HG03095 (cell line): ENCODE measurements at regions not wholly inside any gene's neighbourhood (a gene's known extent, or its start where the extent isn't known, plus 50 kb on each side); places are given as distances from the start of the nearest gene placed in this dataset.

Experiments used
- ATAC-seq: cut with Tn5 transposase; IDR thresholded peaks from one replicate; pipeline ENCODE4 v1.9.1; 2021; ENCODE audit warnings: moderate library complexity; ENCODE audit not compliant: unreplicated experiment

DNA sequence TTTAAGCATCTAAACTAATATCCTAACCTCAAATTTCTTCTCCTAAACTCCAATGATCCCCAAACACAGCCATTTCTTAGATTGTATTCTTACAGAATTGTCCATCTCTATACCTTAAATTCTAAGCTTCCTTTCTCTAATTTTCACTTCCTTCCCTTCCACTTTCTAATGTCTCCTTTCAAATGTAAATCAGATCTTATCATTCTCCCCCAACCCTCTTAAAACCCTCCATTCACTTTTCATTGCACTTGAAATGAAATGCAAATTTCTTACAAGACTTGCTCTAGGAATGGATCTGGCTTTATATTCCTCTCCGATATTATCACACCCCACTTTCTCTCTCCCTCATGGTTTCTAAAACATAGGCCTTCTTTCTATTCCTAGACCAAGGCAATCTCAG is 534.6 kb downstream of the LMO4 start:
- ATAC-seq: no peak

DNA sequence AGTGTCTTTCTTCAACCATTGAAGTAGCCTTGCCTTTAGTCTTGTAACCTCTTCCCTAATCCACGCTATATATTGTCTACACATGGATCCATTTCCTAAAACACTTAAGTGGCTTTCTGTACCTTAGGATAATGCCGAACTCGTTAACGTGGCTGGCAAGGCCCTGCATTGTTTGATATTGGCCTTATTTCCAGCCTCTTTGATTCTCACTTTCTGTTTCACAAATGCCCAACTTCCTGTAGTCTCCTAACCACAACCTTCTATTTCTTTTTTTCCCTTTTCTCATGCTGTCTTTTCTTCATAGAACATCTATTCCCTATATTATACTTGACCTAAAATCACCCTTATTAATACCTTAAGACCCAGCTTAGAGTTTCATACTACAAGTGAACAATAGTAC is 536.0 kb downstream of the LMO4 start:
- no peak for ATAC-seq

DNA sequence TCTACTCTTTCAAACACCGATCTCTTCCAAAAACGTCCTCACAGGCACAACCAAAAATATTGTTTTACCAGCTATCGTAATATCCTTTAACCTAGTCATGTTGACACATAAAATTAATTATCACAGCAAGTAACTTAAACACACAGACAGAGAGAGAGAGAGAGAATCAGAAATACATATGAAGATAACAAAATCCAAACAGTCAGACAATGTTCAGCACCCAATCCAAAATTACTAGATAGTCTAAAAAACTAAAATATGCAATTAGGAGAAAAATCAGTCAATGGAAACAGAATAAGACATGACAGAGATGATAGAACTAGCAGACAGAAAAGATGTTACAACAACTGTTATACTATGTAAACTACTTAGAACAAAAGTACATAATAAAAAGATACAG is 537.7 kb downstream of the LMO4 start:
- no peak for ATAC-seq

DNA sequence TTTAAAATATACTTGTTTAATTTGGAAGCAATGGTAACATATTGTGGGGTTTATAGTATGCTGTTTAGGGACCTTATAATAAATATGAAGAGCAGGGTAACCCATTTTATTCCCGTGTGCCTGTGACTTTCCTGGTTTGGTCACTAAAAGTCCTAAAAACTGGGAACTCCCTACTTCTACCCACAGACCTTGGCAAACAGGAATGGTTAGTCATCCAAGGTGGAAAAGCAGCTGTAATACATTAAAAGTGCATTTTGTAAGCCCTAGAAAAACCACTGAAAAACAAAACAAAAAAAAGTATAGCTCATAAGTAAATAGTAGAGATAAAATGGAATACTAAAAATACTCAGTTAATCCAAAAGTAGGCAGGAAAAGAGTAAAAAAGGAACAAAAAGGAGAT is 538.9 kb downstream of the LMO4 start:
- no peak for ATAC-seq

DNA sequence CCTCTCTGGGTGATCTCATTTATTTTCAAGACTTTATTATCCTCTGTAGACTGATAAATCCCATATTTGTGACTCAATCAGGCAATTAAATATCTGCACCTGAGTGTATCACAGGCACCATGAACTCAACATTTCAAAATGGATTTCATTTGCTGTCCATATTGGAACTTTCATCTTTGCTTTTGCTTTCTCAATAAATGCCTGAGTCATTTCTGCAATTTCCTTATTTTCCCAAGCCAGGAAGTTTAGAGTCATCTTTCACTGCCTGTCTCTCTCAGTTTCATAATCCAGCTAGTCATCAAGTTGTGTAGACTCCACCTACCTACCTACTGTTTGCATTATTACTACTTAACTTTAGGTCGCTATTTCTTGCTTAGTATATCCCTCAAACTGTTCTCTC is 540.9 kb downstream of the LMO4 start:
- no peak for ATAC-seq

DNA sequence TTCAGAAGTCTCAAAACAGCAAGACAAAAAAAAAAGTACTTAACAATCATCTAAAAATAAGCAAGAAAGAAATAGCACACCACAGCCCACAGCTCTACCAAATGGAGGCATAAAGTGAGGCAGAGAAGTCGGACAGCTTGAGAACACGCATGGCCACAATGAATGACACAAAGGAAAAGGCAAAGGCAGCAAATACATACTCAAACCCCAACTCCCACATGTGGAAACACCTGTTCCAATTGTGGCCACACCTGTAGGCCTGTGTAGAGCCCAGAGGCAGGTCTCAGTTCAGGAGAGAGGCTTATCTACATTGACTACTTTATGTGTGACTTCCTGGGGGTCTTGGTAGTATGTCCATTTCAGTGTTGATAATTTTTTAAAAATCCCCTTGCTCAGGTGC is 543.5 kb downstream of the LMO4 start:
- peak; percentile 60 for ATAC-seq

DNA sequence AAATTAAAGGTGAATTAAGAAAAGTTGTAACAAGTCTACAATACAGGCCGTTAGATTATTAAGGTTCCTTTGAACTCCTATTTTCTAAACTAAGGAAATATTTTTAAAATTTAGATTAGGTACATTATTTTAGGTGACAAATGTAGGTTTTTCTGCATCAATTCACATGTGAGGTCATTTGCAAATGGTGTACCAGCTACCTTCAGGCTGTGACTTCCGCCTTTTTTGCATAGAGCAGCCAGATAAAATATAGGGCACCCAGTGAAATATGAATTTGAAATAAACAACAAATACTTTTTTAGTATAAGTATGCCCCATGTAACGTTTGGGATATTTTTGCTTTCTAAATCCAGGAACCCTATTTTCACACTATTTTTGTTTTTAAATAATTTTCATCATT is 544.0 kb downstream of the LMO4 start:
- ATAC-seq: no peak

DNA sequence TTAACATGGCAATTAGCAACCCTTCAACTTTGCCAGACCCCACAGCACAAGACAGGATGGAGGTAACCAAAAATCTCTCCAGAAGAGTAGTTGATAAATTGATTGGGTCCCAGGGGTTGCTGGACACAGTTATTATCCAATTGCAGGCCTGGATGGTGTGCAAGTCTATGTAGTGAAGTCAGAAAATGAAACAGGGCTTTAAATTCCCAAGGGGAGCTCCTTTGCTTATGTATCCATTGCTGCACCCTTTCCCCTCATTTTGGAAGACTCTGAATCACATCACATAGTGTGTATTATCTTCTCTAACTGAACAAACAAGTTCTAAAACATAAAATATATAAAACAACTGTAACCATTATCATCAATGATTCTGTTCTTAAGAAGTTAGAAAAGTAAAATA is 550.2 kb downstream of the LMO4 start:
- ATAC-seq: no peak

DNA sequence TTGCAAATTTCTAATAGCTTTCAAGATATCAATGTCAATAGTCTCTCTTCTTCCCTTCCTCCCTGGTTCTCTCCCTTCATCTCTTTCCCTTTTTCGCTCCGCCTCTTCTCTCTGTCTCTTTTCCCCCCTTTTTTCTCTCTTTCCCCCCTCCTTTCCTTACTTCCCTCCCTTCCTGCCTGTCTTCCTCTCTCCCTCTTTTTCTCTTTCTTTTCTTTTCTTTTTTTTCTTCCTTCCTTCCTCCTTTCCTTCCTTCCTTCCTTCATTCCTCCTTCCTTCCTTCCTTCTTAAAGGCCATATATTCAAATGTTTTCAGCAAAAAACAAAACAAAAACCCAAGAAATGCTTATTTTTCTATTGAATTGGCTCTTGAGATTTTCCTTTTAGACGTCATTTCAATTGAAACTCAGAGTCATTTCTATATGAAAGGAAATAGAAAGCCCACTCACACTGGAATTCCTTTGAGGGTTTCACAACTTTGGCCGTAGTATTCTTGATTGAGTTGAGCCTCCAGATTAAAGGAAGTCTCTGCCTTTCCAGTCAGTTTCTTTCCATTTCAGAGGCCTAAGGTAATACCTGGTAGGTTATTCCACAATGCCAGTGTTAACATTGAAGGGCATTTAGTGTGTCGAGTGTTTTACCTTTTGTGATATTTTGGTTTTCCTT is 551.5 kb downstream of the LMO4 start:
- ATAC-seq: no peak

DNA sequence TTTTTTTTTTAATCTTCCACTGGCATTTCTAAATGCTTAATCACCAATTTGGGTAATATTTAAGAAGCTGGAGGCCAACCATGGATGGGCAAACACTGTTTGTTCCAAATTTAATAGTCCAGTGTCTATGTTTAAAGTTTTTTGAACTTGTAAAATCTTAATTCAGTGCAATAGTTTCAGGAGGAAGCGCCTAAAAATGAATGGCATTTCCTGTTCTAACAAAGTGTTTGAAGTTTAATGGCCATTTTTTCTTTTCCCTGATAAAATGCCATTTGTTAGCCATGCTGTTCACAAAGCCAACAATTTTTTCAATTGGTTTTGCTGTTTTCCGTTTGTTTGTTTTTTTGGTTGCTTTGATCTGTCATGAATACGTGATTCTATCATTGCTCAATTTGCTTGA is 552.1 kb downstream of the LMO4 start:
- ATAC-seq: no peak

DNA sequence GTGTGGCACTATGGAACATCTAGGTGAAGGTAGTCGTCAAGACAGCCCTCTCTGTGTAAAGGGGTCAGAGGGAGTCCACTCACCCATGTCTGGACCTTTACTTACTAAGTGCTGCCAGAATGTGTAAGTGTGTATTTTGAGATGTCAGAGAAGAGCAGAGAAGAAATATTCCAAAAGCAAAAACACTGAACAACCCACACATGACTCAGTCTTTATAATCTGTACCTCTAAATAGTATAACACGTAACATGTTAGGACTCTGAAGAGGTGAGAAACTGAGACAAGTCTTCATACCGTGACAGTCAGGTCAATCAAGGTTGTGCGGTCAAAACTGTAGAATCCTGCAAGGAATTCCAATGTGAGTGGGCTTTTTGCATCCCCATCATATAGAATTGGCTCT is 555.2 kb downstream of the LMO4 start:
- ATAC-seq: no peak

DNA sequence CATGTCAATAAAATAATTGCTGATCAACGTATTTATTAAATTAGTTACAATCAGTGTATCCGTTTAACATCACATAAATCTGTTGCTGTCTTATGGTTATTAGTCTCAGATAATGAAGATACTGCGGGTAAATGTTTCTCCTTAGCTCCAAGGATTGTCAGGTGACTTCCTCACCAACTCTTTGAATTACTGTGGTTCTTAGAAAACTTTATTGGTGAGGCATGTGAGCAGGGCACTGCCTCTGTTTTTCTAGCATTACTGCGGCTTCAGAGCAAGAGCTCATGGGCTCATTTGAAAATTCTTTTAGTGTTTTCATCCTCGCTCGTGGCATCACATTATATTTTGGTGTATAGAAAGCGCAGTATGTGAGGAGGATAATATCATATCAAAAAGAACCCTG is 555.9 kb downstream of the LMO4 start:
- ATAC-seq: no peak

DNA sequence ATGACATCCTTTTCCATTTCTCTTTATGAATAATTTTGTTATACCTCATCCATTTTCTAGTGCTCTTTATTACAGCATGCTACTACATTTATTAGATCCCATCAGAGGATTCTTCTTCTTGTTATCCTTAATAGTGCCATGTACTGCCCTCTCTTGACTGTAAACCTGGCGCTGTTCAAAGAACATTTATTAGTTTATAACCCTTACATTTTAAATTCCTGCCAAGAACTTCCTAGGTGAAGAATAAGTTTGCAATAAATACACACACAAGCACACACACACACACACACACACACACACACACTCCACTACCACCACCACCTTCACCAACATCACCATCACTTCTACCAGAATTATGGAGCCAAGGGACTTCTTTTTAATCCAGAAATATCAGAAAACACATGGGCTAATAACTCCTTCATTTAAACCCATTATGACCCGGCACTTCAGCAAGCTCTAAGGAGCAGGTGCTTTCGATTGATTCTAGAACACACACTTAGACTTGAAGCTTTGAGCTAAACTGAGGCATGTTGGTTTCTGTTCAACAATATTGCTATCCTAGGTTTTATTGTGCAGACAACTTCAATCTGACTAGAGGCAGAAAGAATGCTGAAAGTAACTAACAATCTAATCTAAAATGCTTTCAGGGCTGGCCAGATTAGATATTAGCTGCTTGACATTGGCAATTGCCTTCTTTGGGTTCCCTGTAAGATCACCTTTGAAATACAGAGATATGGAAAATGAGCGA is 556.8 kb downstream of the LMO4 start:
- no peak for ATAC-seq

DNA sequence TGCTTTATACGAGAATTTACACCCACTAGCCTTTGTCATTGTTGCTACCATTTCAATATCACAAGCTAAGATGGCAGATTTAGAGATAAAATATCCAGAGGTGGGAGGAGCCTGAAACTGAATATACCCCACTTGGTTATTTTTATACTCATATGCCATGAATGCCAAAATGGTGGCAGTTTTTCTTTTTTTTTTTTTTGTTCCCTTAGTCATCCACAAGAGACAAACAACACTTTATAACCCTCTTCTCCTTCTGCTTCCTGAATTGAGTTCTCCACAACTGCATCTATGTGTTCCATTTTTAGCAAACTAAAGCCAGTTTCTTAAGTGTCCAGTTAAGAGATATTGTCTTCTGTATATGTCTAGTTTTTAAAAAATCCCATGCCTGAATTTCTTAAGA is 558.4 kb downstream of the LMO4 start:
- ATAC-seq: no peak

DNA sequence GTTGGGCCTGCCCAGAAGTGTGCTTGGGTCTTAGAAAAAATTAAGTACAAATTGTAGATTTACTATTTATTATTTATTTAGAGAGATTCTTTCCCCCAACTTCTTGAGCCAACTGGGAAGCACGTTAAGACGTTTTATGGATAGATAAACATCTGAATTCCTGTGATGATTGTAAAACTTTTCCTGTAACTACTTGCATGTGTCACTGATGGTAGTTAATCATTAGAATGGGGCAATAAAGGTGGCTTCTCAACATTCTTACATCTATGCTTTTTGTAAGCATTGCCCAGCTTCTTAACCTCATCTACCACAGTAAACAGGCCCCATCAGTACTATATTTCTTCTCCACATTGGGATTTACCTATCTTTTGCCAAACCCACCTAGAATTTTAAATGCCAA is 559.8 kb downstream of the LMO4 start:
- ATAC-seq: no peak

DNA sequence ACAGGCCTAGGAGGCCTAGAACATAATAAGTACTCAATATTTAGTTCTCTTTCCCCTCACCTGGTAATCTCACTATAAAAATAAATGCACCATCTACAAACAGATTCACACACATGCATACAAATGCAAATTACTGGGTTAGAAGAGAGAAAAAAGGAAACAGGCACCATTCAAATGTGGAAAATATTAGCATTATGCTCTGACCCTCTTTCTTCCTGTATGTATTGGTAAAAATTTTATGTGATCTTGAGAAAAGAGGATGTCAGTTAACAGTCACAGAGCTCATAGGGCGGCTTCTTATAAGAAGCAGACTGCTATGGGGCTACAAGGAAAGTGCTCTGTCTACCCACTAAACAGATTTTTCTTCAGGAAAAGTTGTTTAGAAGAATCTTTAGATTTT is 565.4 kb downstream of the LMO4 start:
- no peak for ATAC-seq

DNA sequence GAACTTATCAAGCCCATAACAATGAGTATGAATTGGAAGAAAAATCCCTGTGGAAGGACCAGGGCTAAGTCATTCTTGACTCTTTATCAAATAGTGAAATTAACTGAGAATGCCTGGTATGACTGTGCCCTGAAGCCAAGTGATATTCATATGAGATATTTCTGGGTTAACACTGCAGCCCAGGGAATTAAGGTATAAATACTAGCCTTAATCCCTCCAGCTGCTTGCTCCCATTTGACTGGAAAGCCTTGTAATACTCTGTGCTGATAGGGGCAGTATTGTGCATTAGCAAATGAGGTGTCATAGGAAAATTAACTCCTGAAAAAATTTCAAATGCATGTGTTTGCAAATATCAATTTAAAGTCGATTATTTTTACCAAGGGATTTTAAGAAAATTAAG is 568.8 kb downstream of the LMO4 start:
- ATAC-seq: no peak

DNA sequence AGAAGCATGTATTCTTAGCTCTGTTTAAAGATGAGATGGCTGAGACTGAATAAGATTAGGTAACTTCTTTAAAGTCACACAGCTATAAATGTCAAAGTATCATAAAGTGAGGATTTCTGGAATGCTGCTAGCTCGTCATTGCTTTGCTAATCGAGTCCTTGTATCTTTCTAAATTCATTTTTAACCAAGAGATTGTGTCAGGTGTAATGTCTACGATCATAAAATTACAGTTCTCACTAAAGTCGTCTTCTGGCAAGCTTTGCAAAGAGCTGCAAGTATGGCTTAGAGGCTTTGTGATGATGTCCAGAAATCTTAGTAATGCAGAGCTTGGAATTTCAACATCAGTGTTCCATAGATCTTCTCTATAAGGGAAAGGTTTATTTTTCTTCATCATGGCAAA is 569.8 kb downstream of the LMO4 start:
- ATAC-seq: no peak

DNA sequence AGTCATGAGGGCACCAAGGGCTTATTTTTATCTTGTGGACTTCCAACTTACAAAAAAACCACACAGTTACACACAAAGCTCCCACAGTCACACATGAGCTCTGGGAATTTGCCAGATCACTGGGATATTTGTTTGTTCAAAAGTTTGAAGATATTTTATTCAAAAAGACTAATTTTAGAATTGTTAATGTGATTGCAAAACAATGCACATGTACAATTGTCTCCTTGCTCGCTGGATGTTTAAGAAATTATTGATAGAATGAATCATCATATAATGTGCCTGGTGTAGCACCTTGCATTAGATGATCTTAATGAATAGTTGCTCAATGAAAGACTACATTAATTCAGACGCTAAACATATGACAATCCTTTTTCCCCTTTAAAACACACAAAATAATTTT is 570.3 kb downstream of the LMO4 start:
- ATAC-seq: no peak

DNA sequence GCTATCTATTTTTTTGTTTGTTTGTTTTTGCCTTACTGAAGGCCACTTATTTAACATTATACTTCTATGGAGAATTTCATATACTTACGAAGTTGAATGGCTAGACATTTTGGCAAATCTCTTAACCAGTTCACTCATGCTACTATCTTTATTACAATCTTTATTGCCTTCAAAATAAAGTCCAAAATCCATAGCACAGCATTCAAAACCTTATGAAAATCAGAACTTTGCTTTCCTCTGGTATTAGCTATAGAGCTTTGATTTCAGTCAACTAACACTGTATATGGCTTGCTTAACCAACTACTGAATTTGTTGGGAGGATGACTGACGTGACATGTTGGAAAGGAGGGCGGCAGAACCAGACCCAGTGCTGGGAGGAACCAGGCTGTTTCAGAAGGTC is 571.1 kb downstream of the LMO4 start:
- ATAC-seq: no peak

DNA sequence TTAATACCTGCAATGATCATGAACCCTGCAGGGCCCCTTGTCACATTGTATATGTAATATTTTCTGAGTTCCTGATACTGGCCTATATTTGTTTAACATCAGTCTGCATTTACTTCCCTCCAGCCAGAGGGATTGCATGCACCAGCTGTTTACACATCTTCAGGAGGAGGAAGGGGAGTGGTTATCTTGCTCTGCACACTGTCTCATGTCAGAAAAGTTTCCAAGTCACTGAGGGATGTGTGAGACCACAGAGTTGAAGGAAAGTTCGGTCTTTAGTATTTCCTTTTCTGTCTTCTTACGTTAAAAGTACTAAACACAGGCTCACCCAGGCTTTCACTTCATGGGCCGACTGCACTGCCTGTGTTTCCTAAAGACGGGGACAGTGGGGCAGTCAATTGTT is 574.1 kb downstream of the LMO4 start:
- no peak for ATAC-seq

DNA sequence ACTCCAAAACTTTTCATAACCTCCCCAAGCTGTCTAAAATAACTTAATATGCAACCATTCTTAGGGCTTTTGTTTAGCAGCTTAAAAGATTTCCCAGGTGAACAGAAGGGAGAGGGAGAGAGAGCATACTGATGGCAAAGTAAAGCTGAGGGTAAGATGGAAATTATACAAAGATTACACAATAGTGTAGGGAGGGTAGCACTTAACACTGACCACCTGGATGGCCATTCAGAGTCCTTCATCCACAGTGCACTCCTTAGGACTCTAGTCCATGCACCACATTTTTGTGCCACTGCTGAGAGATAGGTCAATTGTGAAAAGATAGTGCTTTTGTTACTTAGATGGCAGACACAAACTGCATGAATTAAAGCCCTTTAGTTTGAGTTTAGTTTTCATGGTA is 574.6 kb downstream of the LMO4 start:
- ATAC-seq: no peak

DNA sequence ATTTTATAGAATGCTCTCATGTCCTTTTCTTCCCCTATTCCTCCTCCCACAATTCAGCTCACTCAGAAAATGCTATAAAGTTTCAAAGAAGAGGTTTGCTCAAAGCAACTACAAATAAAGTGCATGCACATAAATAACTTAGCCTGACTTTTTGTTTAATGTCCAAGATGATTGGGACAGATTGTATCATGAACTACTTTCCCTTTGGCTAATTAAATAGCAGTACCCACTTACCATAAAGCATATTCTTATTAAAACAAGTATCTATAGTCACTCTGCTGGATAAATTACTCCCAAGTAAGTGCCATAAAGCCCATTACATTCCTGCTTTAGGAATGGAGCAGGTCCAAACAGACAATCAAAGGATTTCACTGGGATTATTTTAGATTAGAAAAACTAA is 576.0 kb downstream of the LMO4 start:
- ATAC-seq: no peak
